GM13977 (cell line): ENCODE measurements at regions not wholly inside any gene's neighbourhood (a gene's known extent, or its start where the extent isn't known, plus 50 kb on each side); places are given as distances from the start of the nearest gene placed in this dataset.

Source experiments
- DNase-seq: peaks from one replicate; pipeline ENCODE4 v3.0.0; 2012; ENCODE audit warnings: low spot score
- CTCF ChIP-seq: IDR thresholded peaks from 2 replicates; pipeline ENCODE4 v1.5.1; 2012; ENCODE audit warnings: mild to moderate bottlenecking, control low read depth; ENCODE audit not compliant: insufficient read depth; ENCODE audit errors: extremely low read depth, missing control alignments
- in situ Hi-C: fragments of 300-500 bp; cut with MboI; formaldehyde crosslinking; loops from one replicate; pipeline ENCODE4 v1.12.0; 2022; ENCODE audit warnings: low sequenced_read_pairs, low pct_unique_long_range_greater_than_20kb, mixed read lengths, inconsistent platforms; ENCODE audit not compliant: unreplicated experiment

GRCh38 chr5:120789918-120790317, 325.8 kb downstream of the PRR16 start:
- TF ChIP-seq CTCF, result no peak
- in situ Hi-C loops, result no loop called here
- no peak for DNase-seq

- no peak for TF ChIP-seq CTCF
- in situ Hi-C loops, result no loop called here
- DNase-seq, result no peak
Observed at GRCh38 chr5:120790339-120790738, 326.2 kb downstream of the PRR16 start.

- DNase-seq, result no peak
Observed at GRCh38 chr5:120792477-120792876, 328.4 kb downstream of the PRR16 start.

GRCh38 chr5:120794121-120794520, 330.0 kb downstream of the PRR16 start:
- DNase-seq, result no peak
- TF ChIP-seq CTCF, result no peak
- in situ Hi-C loops, result no loop called here

More at GRCh38 chr5:120792477-120792876, 328.4 kb downstream of the PRR16 start:
- in situ Hi-C loops, result no loop called here
- no peak for TF ChIP-seq CTCF

- in situ Hi-C loops, result no loop called here
- DNase-seq, result no peak
- TF ChIP-seq CTCF, result no peak
Observed at GRCh38 chr5:120803282-120803681, 339.2 kb downstream of the PRR16 start.

- no peak for DNase-seq
- no peak for TF ChIP-seq CTCF
- in situ Hi-C loops, result no loop called here
Observed at GRCh38 chr5:120805131-120805530, 341.0 kb downstream of the PRR16 start.

- in situ Hi-C loops, result no loop called here
- no peak for TF ChIP-seq CTCF
- DNase-seq, result no peak
Observed at GRCh38 chr5:120806202-120806601, 342.1 kb downstream of the PRR16 start.
